ENCODE measurements at regions not wholly inside any gene's neighbourhood (a gene's known extent, or its start where the extent isn't known, plus 50 kb on each side); places are given as distances from the start of the nearest gene placed in this dataset.

- H3K27me3 ChIP-seq (ENCODE audit: control insufficient read depth, insufficient read depth, low read length) = no peaks in the 10 kb centered on the region
- no peaks in the 10 kb centered on the region for H3K36me3 ChIP-seq (ENCODE audit: control insufficient read depth, insufficient read depth, low read length)
- no peak overlapping the region for H3K4me3 ChIP-seq (ENCODE audit: low read length)
- H3K9me3 ChIP-seq (ENCODE audit: control insufficient read depth, low read length) = no peaks in the 10 kb centered on the region
- no peaks in the 10 kb centered on the region for H3K4me1 ChIP-seq (ENCODE audit: control insufficient read depth, insufficient read depth, low read length)
- H3K9ac ChIP-seq (ENCODE audit: low read length) = no peak overlapping the region
Observed at GRCh38 chr16:80051040-80051439, 450.5 kb upstream of the MAF start.

- no peaks in the 10 kb centered on the region for H3K9me3 ChIP-seq (ENCODE audit: control insufficient read depth, low read length)
- H3K9ac ChIP-seq (ENCODE audit: low read length) = no peak overlapping the region
- H3K36me3 ChIP-seq (ENCODE audit: control insufficient read depth, insufficient read depth, low read length) = no peaks in the 10 kb centered on the region
- H3K4me3 ChIP-seq (ENCODE audit: low read length) = no peak overlapping the region
- no peaks in the 10 kb centered on the region for H3K4me1 ChIP-seq (ENCODE audit: control insufficient read depth, insufficient read depth, low read length)
- no peaks in the 10 kb centered on the region for H3K27me3 ChIP-seq (ENCODE audit: control insufficient read depth, insufficient read depth, low read length)
Observed at GRCh38 chr16:80048250-80048649, 447.7 kb upstream of the MAF start.

GRCh38 chr16:80047842-80048241 lies 447.3 kb upstream of the MAF start:
- no peaks in the 10 kb centered on the region for H3K27me3 ChIP-seq (ENCODE audit: control insufficient read depth, insufficient read depth, low read length)
- H3K9ac ChIP-seq (ENCODE audit: low read length) = no peak overlapping the region
- H3K4me3 ChIP-seq (ENCODE audit: low read length) = no peak overlapping the region
- no peaks in the 10 kb centered on the region for H3K9me3 ChIP-seq (ENCODE audit: control insufficient read depth, low read length)
- H3K36me3 ChIP-seq (ENCODE audit: control insufficient read depth, insufficient read depth, low read length) = no peaks in the 10 kb centered on the region
- no peaks in the 10 kb centered on the region for H3K4me1 ChIP-seq (ENCODE audit: control insufficient read depth, insufficient read depth, low read length)

GRCh38 chr16:80046848-80047247 lies 446.3 kb upstream of the MAF start:
- H3K9me3 ChIP-seq (ENCODE audit: control insufficient read depth, low read length) = no peaks in the 10 kb centered on the region
- no peaks in the 10 kb centered on the region for H3K27me3 ChIP-seq (ENCODE audit: control insufficient read depth, insufficient read depth, low read length)
- no peaks in the 10 kb centered on the region for H3K4me1 ChIP-seq (ENCODE audit: control insufficient read depth, insufficient read depth, low read length)
- no peak overlapping the region for H3K4me3 ChIP-seq (ENCODE audit: low read length)
- no peak overlapping the region for H3K9ac ChIP-seq (ENCODE audit: low read length)
- H3K36me3 ChIP-seq (ENCODE audit: control insufficient read depth, insufficient read depth, low read length) = no peaks in the 10 kb centered on the region

- Histone ChIP-seq H3K9ac (ENCODE audit: low read length) (no peak overlapping the region), H3K36me3 (ENCODE audit: control insufficient read depth, insufficient read depth, low read length) (no peaks in the 10 kb centered on the region), H3K4me1 (ENCODE audit: control insufficient read depth, insufficient read depth, low read length) (no peaks in the 10 kb centered on the region), H3K4me3 (ENCODE audit: low read length) (no peak overlapping the region), H3K27me3 (ENCODE audit: control insufficient read depth, insufficient read depth, low read length) (no peaks in the 10 kb centered on the region), H3K9me3 (ENCODE audit: control insufficient read depth, low read length) (no peaks in the 10 kb centered on the region)
Observed at GRCh38 chr16:80046261-80046660, 445.7 kb upstream of the MAF start.

GRCh38 chr16:80045861-80046260 lies 445.3 kb upstream of the MAF start:
- Histone ChIP-seq H3K9ac (ENCODE audit: low read length) (no peak overlapping the region), H3K4me1 (ENCODE audit: control insufficient read depth, insufficient read depth, low read length) (no peaks in the 10 kb centered on the region), H3K4me3 (ENCODE audit: low read length) (no peak overlapping the region), H3K9me3 (ENCODE audit: control insufficient read depth, low read length) (no peaks in the 10 kb centered on the region), H3K36me3 (ENCODE audit: control insufficient read depth, insufficient read depth, low read length) (no peaks in the 10 kb centered on the region), H3K27me3 (ENCODE audit: control insufficient read depth, insufficient read depth, low read length) (no peaks in the 10 kb centered on the region)

- Histone ChIP-seq H3K9ac (ENCODE audit: low read length) (no peak overlapping the region), H3K4me1 (ENCODE audit: control insufficient read depth, insufficient read depth, low read length) (no peaks in the 10 kb centered on the region), H3K27me3 (ENCODE audit: control insufficient read depth, insufficient read depth, low read length) (no peaks in the 10 kb centered on the region)
Observed at GRCh38 chr16:80041410-80041809, 440.9 kb upstream of the MAF start.

GRCh38 chr16:80040814-80041213 lies 440.3 kb upstream of the MAF start:
- no peaks in the 10 kb centered on the region for H3K4me1 ChIP-seq (ENCODE audit: control insufficient read depth, insufficient read depth, low read length)
- no peaks in the 10 kb centered on the region for H3K36me3 ChIP-seq (ENCODE audit: control insufficient read depth, insufficient read depth, low read length)
- H3K4me3 ChIP-seq (ENCODE audit: low read length) = no peak overlapping the region
- H3K9ac ChIP-seq (ENCODE audit: low read length) = no peak overlapping the region
- no peaks in the 10 kb centered on the region for H3K9me3 ChIP-seq (ENCODE audit: control insufficient read depth, low read length)
- no peaks in the 10 kb centered on the region for H3K27me3 ChIP-seq (ENCODE audit: control insufficient read depth, insufficient read depth, low read length)

More at GRCh38 chr16:80041410-80041809, 440.9 kb upstream of the MAF start:
- Histone ChIP-seq H3K9me3 (ENCODE audit: control insufficient read depth, low read length) (no peaks in the 10 kb centered on the region), H3K4me3 (ENCODE audit: low read length) (no peak overlapping the region), H3K36me3 (ENCODE audit: control insufficient read depth, insufficient read depth, low read length) (no peaks in the 10 kb centered on the region)

GRCh38 chr16:80040413-80040812 lies 439.9 kb upstream of the MAF start:
- no peaks in the 10 kb centered on the region for H3K9me3 ChIP-seq (ENCODE audit: control insufficient read depth, low read length)
- H3K4me1 ChIP-seq (ENCODE audit: control insufficient read depth, insufficient read depth, low read length) = no peaks in the 10 kb centered on the region
- no peaks in the 10 kb centered on the region for H3K27me3 ChIP-seq (ENCODE audit: control insufficient read depth, insufficient read depth, low read length)
- H3K36me3 ChIP-seq (ENCODE audit: control insufficient read depth, insufficient read depth, low read length) = no peaks in the 10 kb centered on the region
- no peak overlapping the region for H3K9ac ChIP-seq (ENCODE audit: low read length)
- no peak overlapping the region for H3K4me3 ChIP-seq (ENCODE audit: low read length)

- no peaks in the 10 kb centered on the region for H3K36me3 ChIP-seq (ENCODE audit: control insufficient read depth, insufficient read depth, low read length)
- H3K4me1 ChIP-seq (ENCODE audit: control insufficient read depth, insufficient read depth, low read length) = no peaks in the 10 kb centered on the region
- H3K27me3 ChIP-seq (ENCODE audit: control insufficient read depth, insufficient read depth, low read length) = no peaks in the 10 kb centered on the region
- no peak overlapping the region for H3K9ac ChIP-seq (ENCODE audit: low read length)
- no peaks in the 10 kb centered on the region for H3K9me3 ChIP-seq (ENCODE audit: control insufficient read depth, low read length)
- H3K4me3 ChIP-seq (ENCODE audit: low read length) = no peak overlapping the region
Observed at GRCh38 chr16:80039777-80040176, 439.2 kb upstream of the MAF start.

GRCh38 chr16:80038566-80038965 lies 438.0 kb upstream of the MAF start:
- no peak overlapping the region for H3K4me3 ChIP-seq (ENCODE audit: low read length)
- H3K27me3 ChIP-seq (ENCODE audit: control insufficient read depth, insufficient read depth, low read length) = no peaks in the 10 kb centered on the region
- no peak overlapping the region for H3K9ac ChIP-seq (ENCODE audit: low read length)

GRCh38 chr16:80034948-80035663 lies 434.6 kb upstream of the MAF start:
- Histone ChIP-seq H3K9ac (ENCODE audit: low read length) (no peak overlapping the region), H3K4me1 (ENCODE audit: control insufficient read depth, insufficient read depth, low read length) (no peaks in the 10 kb centered on the region), H3K9me3 (ENCODE audit: control insufficient read depth, low read length) (no peaks in the 10 kb centered on the region), H3K4me3 (ENCODE audit: low read length) (no peak overlapping the region), H3K36me3 (ENCODE audit: control insufficient read depth, insufficient read depth, low read length) (no peaks in the 10 kb centered on the region), H3K27me3 (ENCODE audit: control insufficient read depth, insufficient read depth, low read length) (peaks cover 3% of the 10 kb centered on the region)

More at GRCh38 chr16:80038566-80038965, 438.0 kb upstream of the MAF start:
- H3K9me3 ChIP-seq (ENCODE audit: control insufficient read depth, low read length) = no peaks in the 10 kb centered on the region
- H3K4me1 ChIP-seq (ENCODE audit: control insufficient read depth, insufficient read depth, low read length) = no peaks in the 10 kb centered on the region
- no peaks in the 10 kb centered on the region for H3K36me3 ChIP-seq (ENCODE audit: control insufficient read depth, insufficient read depth, low read length)

- Histone ChIP-seq H3K36me3 (ENCODE audit: control insufficient read depth, insufficient read depth, low read length) (no peaks in the 10 kb centered on the region), H3K27me3 (ENCODE audit: control insufficient read depth, insufficient read depth, low read length) (peaks cover 3% of the 10 kb centered on the region), H3K9ac (ENCODE audit: low read length) (no peak overlapping the region)
Observed at GRCh38 chr16:80034469-80034826, 433.9 kb upstream of the MAF start.

More at GRCh38 chr16:80034469-80034826, 433.9 kb upstream of the MAF start:
- Histone ChIP-seq H3K4me1 (ENCODE audit: control insufficient read depth, insufficient read depth, low read length) (no peaks in the 10 kb centered on the region), H3K4me3 (ENCODE audit: low read length) (no peak overlapping the region), H3K9me3 (ENCODE audit: control insufficient read depth, low read length) (no peaks in the 10 kb centered on the region)

Measured in mucosa of stomach (tissue), 1 donor.